ENCODE measurements at regions not wholly inside any gene's neighbourhood (a gene's known extent, or its start where the extent isn't known, plus 50 kb on each side); places are given as distances from the start of the nearest gene placed in this dataset.
"Not testable (repeated sequence)": the region's sequence is repeated elsewhere in the genome, so short reads cannot be mapped to it uniquely, and the experiment has no call there.

DNA sequence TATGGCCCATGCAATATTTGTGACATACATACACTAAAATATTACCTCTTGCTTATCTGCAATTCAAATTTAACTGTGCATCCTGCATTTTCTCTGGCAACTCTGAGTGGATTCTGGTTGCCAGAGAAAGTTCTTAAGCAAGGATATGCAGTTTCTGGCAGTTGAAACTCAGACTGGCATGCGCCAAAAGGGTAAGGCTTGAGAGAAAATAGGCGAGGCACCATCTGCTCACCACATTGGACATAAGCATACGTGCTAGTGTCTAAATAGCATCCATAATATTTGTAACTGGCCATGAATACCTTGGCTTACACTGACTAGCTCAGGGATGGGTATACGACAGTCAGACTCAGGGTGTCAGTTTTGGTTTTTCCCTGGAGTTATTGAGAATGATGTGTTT lies 465.1 kb downstream of the DOK5 start:
- no peak for DNase-seq (ENCODE audit: low spot score)

GRCh38 chr20:54938707-54939106 lies 463.3 kb downstream of the DOK5 start:
- DNase-seq (ENCODE audit: low spot score): no peak

DNA sequence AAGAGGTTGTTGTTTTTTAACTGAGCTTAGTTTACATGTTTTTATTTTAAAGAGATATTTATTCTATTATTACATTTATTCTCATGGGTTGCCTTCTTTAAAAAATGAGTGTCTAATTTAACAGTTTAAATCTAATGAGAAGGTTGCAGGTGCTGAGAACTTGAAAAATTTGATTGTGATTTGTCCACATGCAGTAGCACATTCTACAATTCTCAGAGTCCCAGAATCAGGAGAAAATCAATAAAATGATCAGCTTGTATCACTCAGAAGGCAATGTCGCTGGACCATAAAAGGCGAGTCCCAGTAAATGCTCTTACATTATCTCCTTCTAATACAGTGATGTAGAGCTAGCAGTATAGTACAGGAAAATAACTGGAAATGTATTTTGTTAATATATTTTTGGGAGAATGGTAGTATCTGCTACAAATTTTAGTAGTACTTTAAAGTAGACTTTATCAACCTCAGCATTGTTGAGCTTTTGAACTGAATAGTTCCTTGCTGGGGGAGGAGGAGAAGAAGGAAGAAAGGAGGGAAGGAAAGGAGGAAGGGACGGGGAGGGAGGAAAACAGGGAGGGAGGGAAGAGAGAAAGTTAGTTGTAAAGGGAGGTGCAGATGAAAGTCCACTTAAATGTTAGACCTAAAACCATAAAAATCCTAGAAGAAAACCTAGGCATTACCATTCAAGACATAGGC lies 458.0 kb downstream of the DOK5 start:
- no peak for DNase-seq (ENCODE audit: low spot score)

- no peak for DNase-seq (ENCODE audit: low spot score)
Observed at GRCh38 chr20:54929191-54929590, 453.8 kb downstream of the DOK5 start.

DNA sequence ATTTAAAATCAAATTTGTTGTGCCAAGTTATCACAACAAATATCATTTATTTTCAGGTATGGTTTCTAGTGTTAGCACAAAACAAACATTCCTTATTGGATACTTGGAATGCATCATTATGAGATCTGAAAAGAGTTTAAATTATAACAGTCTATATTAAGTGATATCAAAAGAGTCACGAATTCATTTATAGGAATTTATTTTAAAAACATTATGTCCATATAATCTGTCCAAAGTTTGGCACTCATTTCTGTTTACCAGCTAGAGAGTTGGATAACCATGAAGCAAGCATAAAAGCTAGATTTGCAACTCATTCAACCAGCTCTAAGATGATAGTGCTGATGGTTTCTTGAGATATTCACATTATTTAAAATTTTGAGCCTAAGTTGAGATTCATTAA lies 453.2 kb downstream of the DOK5 start:
- no peak for DNase-seq (ENCODE audit: low spot score)

DNA sequence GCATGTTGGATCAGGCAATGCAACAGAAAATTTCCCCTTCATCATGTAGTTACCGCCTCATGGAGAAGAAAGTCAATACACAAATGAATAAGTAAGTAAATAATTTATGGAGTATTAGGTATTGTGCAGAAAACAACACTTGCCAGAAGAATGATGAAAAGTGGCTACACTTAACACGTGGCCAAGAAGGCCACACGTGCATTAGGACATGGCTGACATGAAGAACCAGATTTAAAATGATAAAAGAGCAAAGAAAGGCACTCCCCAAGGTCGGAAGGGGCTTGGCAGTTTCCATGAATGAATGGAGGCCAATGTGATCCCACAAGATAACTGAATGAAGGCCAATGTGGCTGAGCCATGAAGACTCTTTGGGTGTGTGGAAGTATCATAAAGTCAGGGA lies 447.2 kb downstream of the DOK5 start:
- no peak for DNase-seq (ENCODE audit: low spot score)

- no peak for DNase-seq (ENCODE audit: low spot score)
Observed at GRCh38 chr20:54922096-54922495, 446.7 kb downstream of the DOK5 start.

DNA sequence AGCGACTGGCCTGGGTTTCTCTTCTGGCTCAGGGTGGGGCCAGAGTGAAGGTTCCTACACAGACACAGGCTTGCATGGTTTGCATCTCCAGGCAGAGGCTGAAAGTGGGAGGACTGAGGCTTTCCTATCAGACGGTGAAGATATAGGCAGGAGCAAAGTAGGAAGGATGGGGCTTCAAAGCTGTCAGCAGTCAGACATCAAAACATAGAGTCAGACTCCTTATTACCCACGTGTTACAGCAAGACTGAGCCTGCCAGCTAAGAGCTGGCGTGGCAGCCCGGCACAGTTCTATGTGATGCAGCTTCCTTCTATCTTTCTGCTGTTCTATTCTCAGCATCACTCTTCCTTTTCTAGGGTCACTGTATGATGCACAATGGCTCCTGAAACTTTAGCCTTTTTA lies 445.1 kb downstream of the DOK5 start:
- DNase-seq (ENCODE audit: low spot score): no peak

DNA sequence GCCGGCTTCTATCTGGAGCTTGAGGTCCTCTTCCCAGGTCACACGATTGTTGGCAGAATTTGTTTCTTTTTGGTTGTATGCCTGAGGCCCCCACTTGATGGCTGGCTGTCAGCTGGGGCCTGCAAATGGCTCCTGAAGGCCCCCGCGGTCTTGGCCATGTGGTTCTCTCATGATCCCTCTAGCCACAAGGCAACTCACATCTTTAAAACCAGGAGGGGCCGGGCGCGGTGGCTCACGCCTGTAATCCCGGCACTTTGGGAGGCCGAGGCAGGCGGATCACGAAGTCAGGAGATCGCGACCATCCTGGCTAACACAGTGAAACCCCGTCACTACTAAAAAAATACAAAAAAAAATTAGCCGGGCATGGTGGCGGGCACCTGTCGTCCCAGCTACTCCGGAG lies 443.6 kb downstream of the DOK5 start:
- DNase-seq (ENCODE audit: low spot score): not testable (repeated sequence)

- no peak for DNase-seq (ENCODE audit: low spot score)
Observed at GRCh38 chr20:54914995-54915394, 439.6 kb downstream of the DOK5 start.

- no peak for DNase-seq (ENCODE audit: low spot score)
Observed at GRCh38 chr20:54909702-54910101, 434.3 kb downstream of the DOK5 start.

- not testable (repeated sequence) for DNase-seq (ENCODE audit: low spot score)
Observed at GRCh38 chr20:54906134-54906533, 430.7 kb downstream of the DOK5 start.

- no peak for DNase-seq (ENCODE audit: low spot score)
Observed at GRCh38 chr20:54897787-54898186, 422.4 kb downstream of the DOK5 start.

DNA sequence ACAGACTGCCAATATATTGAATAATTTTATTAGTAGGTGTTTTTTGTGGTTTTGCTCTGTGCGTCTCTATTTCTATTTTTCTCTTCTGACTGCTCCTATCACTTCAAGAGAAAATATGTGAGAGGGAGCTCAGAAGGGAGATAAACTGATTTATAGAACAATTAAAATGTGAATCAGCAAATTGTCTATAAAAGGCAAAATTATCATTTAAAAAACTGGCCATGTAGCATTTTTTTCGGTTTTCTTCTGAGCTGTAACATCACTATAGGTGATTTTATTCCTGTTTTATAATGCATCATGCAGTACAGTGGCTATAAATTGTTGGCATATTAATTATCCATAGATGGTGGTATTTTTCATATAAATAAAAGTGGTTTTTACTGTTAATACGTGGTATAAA lies 416.5 kb downstream of the DOK5 start:
- no peak for DNase-seq (ENCODE audit: low spot score)

DNA sequence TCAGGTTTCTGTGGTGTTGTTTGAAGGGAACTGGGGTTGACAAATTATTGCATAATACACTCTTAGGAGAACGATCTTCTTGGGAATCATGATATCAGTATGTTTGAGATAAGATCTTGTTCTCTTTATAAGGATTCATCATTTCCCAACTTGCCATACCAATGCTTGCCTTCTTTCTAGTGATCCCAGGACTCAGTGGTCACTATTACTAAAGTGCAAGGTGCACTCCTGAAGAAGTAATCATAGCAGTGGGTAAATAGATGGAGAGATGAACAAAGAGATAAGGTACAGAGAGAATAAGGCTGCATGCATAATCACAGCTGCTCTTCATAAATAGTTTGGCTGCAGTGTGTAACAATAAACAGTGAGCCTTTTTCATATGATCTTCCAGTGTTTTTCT lies 404.0 kb downstream of the DOK5 start:
- DNase-seq (ENCODE audit: low spot score): no peak

DNA sequence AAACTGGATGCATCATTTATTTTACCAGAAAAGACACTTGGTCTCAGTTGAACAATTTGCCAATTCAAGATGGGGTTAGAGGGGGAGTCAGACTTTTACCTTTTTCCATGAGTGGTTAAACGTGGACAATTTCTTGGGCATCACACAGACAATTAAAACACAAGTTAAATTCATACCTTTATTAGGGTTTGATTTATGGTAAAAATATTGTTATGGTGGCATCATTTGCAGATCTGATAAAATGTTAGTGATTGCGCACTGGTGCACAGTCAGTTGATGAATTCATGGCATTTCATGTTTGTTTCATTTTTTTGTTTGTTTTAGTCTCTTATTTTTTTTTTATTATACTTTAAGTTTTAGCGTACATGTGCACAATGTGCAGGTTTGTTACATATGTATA lies 399.9 kb downstream of the DOK5 start:
- no peak for DNase-seq (ENCODE audit: low spot score)

DNA sequence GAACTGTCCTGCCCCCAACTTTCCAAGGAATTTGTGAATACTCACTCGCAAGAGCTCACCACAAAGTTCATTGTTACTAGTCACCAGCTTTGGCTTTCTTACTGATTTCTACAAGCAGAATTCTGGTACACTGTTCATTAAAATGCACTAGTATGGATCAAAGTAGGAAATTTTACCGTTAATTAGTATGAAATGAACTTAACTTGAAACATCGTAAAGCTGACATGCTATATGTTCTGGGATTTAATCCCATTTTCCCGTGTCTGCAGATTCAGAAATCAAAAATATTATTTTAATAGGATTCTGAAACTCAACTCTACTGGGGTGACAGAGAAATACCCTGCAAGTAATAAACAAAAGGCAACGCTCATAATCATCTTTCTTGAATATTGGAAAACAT lies 399.3 kb downstream of the DOK5 start:
- no peak for DNase-seq (ENCODE audit: low spot score)

- DNase-seq (ENCODE audit: low spot score): no peak
Observed at GRCh38 chr20:54872440-54872839, 397.0 kb downstream of the DOK5 start.

DNA sequence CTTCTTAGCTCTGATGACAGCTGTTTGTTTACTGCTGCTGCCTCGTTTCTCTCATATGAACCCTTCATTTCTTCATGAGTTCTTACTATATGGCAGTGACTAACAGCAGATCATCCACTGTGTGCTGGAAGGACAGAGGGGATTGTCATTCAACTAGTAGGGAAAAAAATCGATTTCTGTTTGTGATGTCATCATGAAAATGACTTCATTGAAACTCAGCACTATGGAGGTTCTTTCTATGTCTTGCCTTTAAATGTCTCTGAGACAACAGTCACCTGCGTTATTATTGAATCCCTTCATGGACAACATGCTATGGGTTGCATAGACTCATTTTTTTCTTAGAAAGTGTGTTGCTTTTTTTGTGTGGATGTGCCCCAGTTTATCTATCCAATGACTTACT lies 394.4 kb downstream of the DOK5 start:
- DNase-seq (ENCODE audit: low spot score): no peak

- no peak for DNase-seq (ENCODE audit: low spot score)
Observed at GRCh38 chr20:54865273-54865672, 389.9 kb downstream of the DOK5 start.

DNA sequence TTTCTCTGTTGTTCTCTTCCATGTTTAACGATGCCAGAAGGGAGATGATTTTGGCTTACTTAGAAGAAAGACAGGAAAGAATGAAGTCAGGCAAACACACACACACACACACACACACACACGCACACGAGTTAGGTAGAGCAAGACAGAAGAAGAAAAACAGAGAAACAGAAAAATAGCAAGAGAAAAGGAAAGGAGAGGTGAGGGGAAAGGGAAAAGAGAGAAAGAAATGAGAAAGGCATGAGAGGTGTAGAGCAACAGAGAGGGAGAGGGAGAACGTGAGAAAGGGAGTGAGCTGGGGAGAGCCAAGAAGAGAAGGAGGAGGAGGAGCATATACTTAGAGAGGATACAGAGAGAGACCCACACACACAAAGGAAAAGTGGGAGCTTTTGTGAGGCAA lies 385.3 kb downstream of the DOK5 start:
- DNase-seq (ENCODE audit: low spot score): no peak

GRCh38 chr20:54856202-54856601 lies 380.8 kb downstream of the DOK5 start:
- no peak for DNase-seq (ENCODE audit: low spot score)

- no peak for DNase-seq (ENCODE audit: low spot score)
Observed at GRCh38 chr20:54849741-54850140, 374.3 kb downstream of the DOK5 start.

DNA sequence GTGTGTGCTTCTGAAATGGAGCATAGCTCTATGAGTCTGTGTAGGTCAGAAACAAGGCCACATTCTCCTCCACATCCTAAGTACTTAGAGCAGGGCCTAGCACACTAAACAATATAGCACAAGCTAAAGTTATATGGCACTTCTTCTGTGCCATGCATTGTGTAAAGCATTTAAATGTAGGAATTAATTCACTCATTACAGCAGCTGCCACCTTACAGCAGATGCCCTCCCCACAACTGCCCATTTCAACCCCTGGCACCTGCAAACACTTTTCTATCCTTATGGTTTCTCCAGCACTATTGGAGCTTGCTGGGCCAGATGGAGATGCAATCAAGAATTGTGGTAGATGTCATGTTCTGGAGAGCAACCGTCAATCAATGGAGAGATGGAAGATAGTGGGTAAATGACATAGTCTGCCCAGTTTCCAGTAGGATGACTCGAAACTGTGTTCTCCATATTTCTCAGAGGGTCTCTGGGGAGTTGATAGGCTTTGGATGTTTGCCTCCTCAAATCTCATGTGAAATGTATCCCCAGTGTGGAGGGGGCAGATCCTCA lies 373.7 kb downstream of the DOK5 start:
- DNase-seq (ENCODE audit: low spot score): no peak
